Suprapubic skin (tissue), 4 donors: ENCODE measurements at regions not wholly inside any gene's neighbourhood (a gene's known extent, or its start where the extent isn't known, plus 50 kb on each side); places are given as distances from the start of the nearest gene placed in this dataset.

ENCODE experiments used
- DNase-seq, 2 donors: peaks; one replicate each; pipeline ENCODE4 v3.0.0-alpha.2; 2019; ENCODE audit warnings: low spot score in 2 of 2
- H3K27ac ChIP-seq: fragments of 200-600 bp; sonication (generic); one replicate; pipeline ENCODE4 v1.5.1; 2019
- H3K27me3 ChIP-seq: fragments of 200-600 bp; sonication (generic); one replicate; pipeline ENCODE4 v1.5.1; 2019
- H3K36me3 ChIP-seq: fragments of 200-600 bp; sonication (generic); one replicate; pipeline ENCODE4 v1.5.1; 2019
- H3K4me1 ChIP-seq: fragments of 200-600 bp; sonication (generic); one replicate; pipeline ENCODE4 v1.5.1; 2019
- H3K4me3 ChIP-seq: fragments of 200-600 bp; sonication (generic); one replicate; pipeline ENCODE4 v1.5.1; 2019; ENCODE audit warnings: mild to moderate bottlenecking
- H3K9me3 ChIP-seq: fragments of 200-600 bp; sonication (generic); one replicate; pipeline ENCODE4 v1.5.1; 2019
- CTCF ChIP-seq, 2 donors: fragments of 200-600 bp in 1 of 2; fragments of 450-650 bp in 1 of 2; sonication (generic) in 1 of 2; IDR thresholded peaks; one replicate each; pipeline ENCODE4 v1.5.1; 2016 to 2019; ENCODE audit warnings: antibody characterized with exemption in 2 of 2, mild to moderate bottlenecking in 1 of 2, moderate library complexity in 1 of 2
- EP300 ChIP-seq: sonication (generic); formaldehyde crosslinking; IDR thresholded peaks from one replicate; pipeline ENCODE4 v1.6.1; 2017; ENCODE audit warnings: antibody characterized with exemption
- POLR2A ChIP-seq, 2 donors: fragments of 450-650 bp; IDR thresholded peaks; one replicate each; pipeline ENCODE4 v1.6.1; 2017; ENCODE audit warnings: antibody characterized with exemption in 2 of 2, mild to moderate bottlenecking in 2 of 2, moderate library complexity in 2 of 2
- POLR2AphosphoS5 ChIP-seq, 3 donors: sonication (generic); formaldehyde crosslinking; IDR thresholded peaks; one replicate each; pipeline ENCODE4 v1.6.1; 2017; ENCODE audit warnings: antibody characterized with exemption in 3 of 3
- WGBS: methylation state at CpG from one replicate; pipeline ENCODE4 v1.1.5; 2018; 5-methylcytosine and 5-hydroxymethylcytosine counted together

GRCh38 chr12:45102818-45103217 lies 51.9 kb upstream of the DBX2 start:
- Histone ChIP-seq H3K27ac (no peak overlapping the region), H3K4me1 (no peaks in the 10 kb centered on the region), H3K36me3 (no peaks in the 10 kb centered on the region), H3K9me3 (peaks cover 4% of the 10 kb centered on the region), H3K27me3 (no peaks in the 10 kb centered on the region), H3K4me3 (no peak overlapping the region)
- TF ChIP-seq POLR2A (IDR thresholded peaks at IDR 0.05) (no peak), CTCF (IDR thresholded peaks at IDR 0.05) (no peak), EP300 (no peak), POLR2AphosphoS5 (IDR thresholded peaks at IDR 0.05) (no peak)
- WGBS = 89% methylated on average over 1 of the region's 1 CpG
- DNase-seq = no peak

- no peak overlapping the region for H3K4me3 ChIP-seq
- no peaks in the 10 kb centered on the region for H3K36me3 ChIP-seq
- no peak overlapping the region for H3K27ac ChIP-seq
- H3K27me3 ChIP-seq = no peaks in the 10 kb centered on the region
- peaks cover 4% of the 10 kb centered on the region for H3K9me3 ChIP-seq
- no peaks in the 10 kb centered on the region for H3K4me1 ChIP-seq
- 85% methylated on average over 10 of the region's 10 CpGs for WGBS
- no peak for DNase-seq
- TF ChIP-seq CTCF (IDR thresholded peaks at IDR 0.05) = no peak
- TF ChIP-seq EP300 = no peak
- no peak for TF ChIP-seq POLR2A (IDR thresholded peaks at IDR 0.05)
- no peak for TF ChIP-seq POLR2AphosphoS5 (IDR thresholded peaks at IDR 0.05)
Observed at GRCh38 chr12:45105996-45106395, 55.1 kb upstream of the DBX2 start.

- TF ChIP-seq POLR2A (IDR thresholded peaks at IDR 0.05) (no peak), EP300 (no peak), CTCF (IDR thresholded peaks at IDR 0.05) (no peak), POLR2AphosphoS5 (IDR thresholded peaks at IDR 0.05) (no peak)
- H3K4me3 ChIP-seq = no peak overlapping the region
- H3K27me3 ChIP-seq = no peaks in the 10 kb centered on the region
- H3K4me1 ChIP-seq = no peaks in the 10 kb centered on the region
- H3K27ac ChIP-seq = no peak overlapping the region
- DNase-seq = no peak
- peaks cover 4% of the 10 kb centered on the region for H3K9me3 ChIP-seq
- WGBS = 59% methylated on average over 2 of the region's 2 CpGs
- H3K36me3 ChIP-seq = no peaks in the 10 kb centered on the region
Observed at GRCh38 chr12:45112306-45112705, 61.4 kb upstream of the DBX2 start.

- no peak overlapping the region for H3K4me3 ChIP-seq
- no peaks in the 10 kb centered on the region for H3K9me3 ChIP-seq
- 73% methylated on average over 2 of the region's 2 CpGs for WGBS
- H3K36me3 ChIP-seq = no peaks in the 10 kb centered on the region
- no peak overlapping the region for H3K27ac ChIP-seq
- DNase-seq = no peak
- H3K4me1 ChIP-seq = no peaks in the 10 kb centered on the region
- H3K27me3 ChIP-seq = no peaks in the 10 kb centered on the region
- no peak for TF ChIP-seq POLR2AphosphoS5 (IDR thresholded peaks at IDR 0.05)
- no peak for TF ChIP-seq EP300
- no peak for TF ChIP-seq POLR2A (IDR thresholded peaks at IDR 0.05)
- TF ChIP-seq CTCF (IDR thresholded peaks at IDR 0.05) = no peak
Observed at GRCh38 chr12:45121224-45121623, 70.3 kb upstream of the DBX2 start.

GRCh38 chr12:45122768-45123380 lies 72.0 kb upstream of the DBX2 start:
- no peak for DNase-seq
- no peaks in the 10 kb centered on the region for H3K9me3 ChIP-seq
- H3K4me3 ChIP-seq = no peak overlapping the region
- H3K36me3 ChIP-seq = no peaks in the 10 kb centered on the region
- no peaks in the 10 kb centered on the region for H3K27me3 ChIP-seq
- no peaks in the 10 kb centered on the region for H3K4me1 ChIP-seq
- H3K27ac ChIP-seq = no peak overlapping the region
- TF ChIP-seq EP300 = no peak
- peak in 1 of 2 donors; percentile 23 for TF ChIP-seq CTCF (IDR thresholded peaks at IDR 0.05)
- TF ChIP-seq POLR2A (IDR thresholded peaks at IDR 0.05) = no peak
- TF ChIP-seq POLR2AphosphoS5 (IDR thresholded peaks at IDR 0.05) = no peak
- 68% methylated on average over 6 of the region's 6 CpGs for WGBS
